ENCODE measurements at regions not wholly inside any gene's neighbourhood (a gene's known extent, or its start where the extent isn't known, plus 50 kb on each side); places are given as distances from the start of the nearest gene placed in this dataset.
"Not testable (repeated sequence)": the region's sequence is repeated elsewhere in the genome, so short reads cannot be mapped to it uniquely, and the experiment has no call there.

GRCh38 chr13:109272595-109273325 is 513.6 kb downstream of the IRS2 start:
- DNase-seq = no peak

GRCh38 chr13:109271555-109272541 is 514.5 kb downstream of the IRS2 start:
- DNase-seq = no peak

- DNase-seq = no peak
Observed at GRCh38 chr13:109271061-109271460, 515.3 kb downstream of the IRS2 start.

GRCh38 chr13:109269381-109269780 is 517.0 kb downstream of the IRS2 start:
- DNase-seq = not testable (repeated sequence)

- not testable (repeated sequence) for DNase-seq
Observed at GRCh38 chr13:109268492-109268891, 517.9 kb downstream of the IRS2 start.

GRCh38 chr13:109267400-109267799 is 519.0 kb downstream of the IRS2 start:
- DNase-seq = not testable (repeated sequence)

GRCh38 chr13:109265438-109265742 is 521.0 kb downstream of the IRS2 start:
- not testable (repeated sequence) for DNase-seq

- not testable (repeated sequence) for DNase-seq
Observed at GRCh38 chr13:109264603-109265437, 521.6 kb downstream of the IRS2 start.

GRCh38 chr13:109257761-109258157 is 528.6 kb downstream of the IRS2 start:
- DNase-seq = not testable (repeated sequence)
